ENCODE measurements at regions not wholly inside any gene's neighbourhood (a gene's known extent, or its start where the extent isn't known, plus 50 kb on each side); places are given as distances from the start of the nearest gene placed in this dataset.

DNA sequence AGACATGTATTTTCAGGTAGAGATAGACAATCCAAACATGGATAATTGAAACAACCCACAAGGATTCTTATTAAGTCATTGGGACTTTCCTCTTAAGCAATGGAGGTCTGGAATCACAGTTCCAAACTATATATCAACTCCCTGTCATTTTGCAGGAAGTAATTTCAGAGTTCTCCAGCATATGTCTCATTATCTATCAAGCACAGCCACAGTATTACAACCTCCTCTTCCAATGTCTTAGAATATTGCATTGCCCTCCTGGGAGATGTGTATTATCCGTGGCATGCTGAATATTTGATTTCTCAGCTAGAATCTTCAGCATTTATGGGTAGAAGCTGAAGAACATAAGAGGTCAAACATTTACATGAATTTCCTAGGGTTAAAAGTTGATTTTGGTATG, 1255.8 kb downstream of the SORCS1 start:
- Histone ChIP-seq H3K9me3 (replicated peaks; ENCODE audit: insufficient read depth, low read length) (no peaks in the 10 kb centered on the region), H3K4me3 (ENCODE audit: low read length) (no peak overlapping the region)

DNA sequence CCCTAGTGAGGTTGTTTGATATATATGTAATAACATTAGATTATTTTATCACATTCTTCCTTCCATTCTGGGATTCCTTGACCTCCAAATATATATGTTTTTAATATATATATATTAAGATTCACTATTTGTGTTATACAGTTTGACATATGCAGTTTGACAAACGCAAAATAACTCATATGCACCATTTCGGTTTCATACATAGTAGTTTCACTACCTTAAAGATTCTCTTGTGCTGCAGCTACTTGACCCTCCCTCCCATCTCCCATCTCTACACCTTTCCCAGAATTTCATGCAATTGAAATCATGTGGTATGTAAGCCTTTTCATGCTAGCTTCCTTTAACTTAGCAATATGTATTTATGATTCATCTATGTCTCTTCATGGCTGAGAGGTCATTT, 1244.4 kb downstream of the SORCS3 start:
- Histone ChIP-seq H3K27me3 (replicated peaks; ENCODE audit: insufficient read depth, low read length) (no peaks in the 10 kb centered on the region), H4K20me1 (ENCODE audit: insufficient read depth, low read length) (no peaks in the 10 kb centered on the region), H3K9me2 (replicated peaks; ENCODE audit: insufficient read depth, low read length) (no peaks in the 10 kb centered on the region), H3K4me3 (ENCODE audit: low read length) (no peak overlapping the region), H3K9ac (ENCODE audit: low read length) (no peak overlapping the region), H3K27ac (ENCODE audit: low read length) (no peak overlapping the region), H3K36me3 (replicated peaks; ENCODE audit: insufficient read depth, low read length) (no peaks in the 10 kb centered on the region), H3K4me1 (ENCODE audit: low read length) (no peaks in the 10 kb centered on the region), H3K4me2 (ENCODE audit: low read depth, low read length) (no peak overlapping the region), H3K9me3 (replicated peaks; ENCODE audit: insufficient read depth, low read length) (no peaks in the 10 kb centered on the region), H2AFZ (ENCODE audit: low read length) (no peak overlapping the region), H3F3A (ENCODE audit: insufficient read depth, low read length) (no peaks in the 10 kb centered on the region), H3K79me2 (ENCODE audit: low read length) (no peaks in the 10 kb centered on the region)
- no peak for DNase-seq
- TF ChIP-seq, protein P1, sequence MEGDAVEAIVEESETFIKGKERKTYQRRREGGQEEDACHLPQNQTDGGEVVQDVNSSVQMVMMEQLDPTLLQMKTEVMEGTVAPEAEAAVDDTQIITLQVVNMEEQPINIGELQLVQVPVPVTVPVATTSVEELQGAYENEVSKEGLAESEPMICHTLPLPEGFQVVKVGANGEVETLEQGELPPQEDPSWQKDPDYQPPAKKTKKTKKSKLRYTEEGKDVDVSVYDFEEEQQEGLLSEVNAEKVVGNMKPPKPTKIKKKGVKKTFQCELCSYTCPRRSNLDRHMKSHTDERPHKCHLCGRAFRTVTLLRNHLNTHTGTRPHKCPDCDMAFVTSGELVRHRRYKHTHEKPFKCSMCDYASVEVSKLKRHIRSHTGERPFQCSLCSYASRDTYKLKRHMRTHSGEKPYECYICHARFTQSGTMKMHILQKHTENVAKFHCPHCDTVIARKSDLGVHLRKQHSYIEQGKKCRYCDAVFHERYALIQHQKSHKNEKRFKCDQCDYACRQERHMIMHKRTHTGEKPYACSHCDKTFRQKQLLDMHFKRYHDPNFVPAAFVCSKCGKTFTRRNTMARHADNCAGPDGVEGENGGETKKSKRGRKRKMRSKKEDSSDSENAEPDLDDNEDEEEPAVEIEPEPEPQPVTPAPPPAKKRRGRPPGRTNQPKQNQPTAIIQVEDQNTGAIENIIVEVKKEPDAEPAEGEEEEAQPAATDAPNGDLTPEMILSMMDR (IDR thresholded peaks at IDR 0.05; ENCODE audit: low read length): no peak
- no peak for TF ChIP-seq EZH2phosphoT487 (IDR thresholded peaks at IDR 0.05; ENCODE audit: low read length)
- no peak for TF ChIP-seq EZH2 (optimal IDR thresholded peaks at IDR 0.05; ENCODE audit: low read depth, low read length)

More for the DNA sequence above, 1255.8 kb downstream of the SORCS1 start:
- Histone ChIP-seq H3K9me2 (replicated peaks; ENCODE audit: insufficient read depth, low read length) (no peaks in the 10 kb centered on the region), H3K36me3 (replicated peaks; ENCODE audit: insufficient read depth, low read length) (no peaks in the 10 kb centered on the region), H3K27ac (ENCODE audit: low read length) (no peak overlapping the region), H3F3A (ENCODE audit: insufficient read depth, low read length) (no peaks in the 10 kb centered on the region), H3K27me3 (replicated peaks; ENCODE audit: insufficient read depth, low read length) (no peaks in the 10 kb centered on the region), H2AFZ (ENCODE audit: low read length) (no peak overlapping the region), H3K4me1 (ENCODE audit: low read length) (no peaks in the 10 kb centered on the region), H3K79me2 (ENCODE audit: low read length) (no peaks in the 10 kb centered on the region), H3K4me2 (ENCODE audit: low read depth, low read length) (no peak overlapping the region), H3K9ac (ENCODE audit: low read length) (no peak overlapping the region), H4K20me1 (ENCODE audit: insufficient read depth, low read length) (no peaks in the 10 kb centered on the region)
- TF ChIP-seq EZH2 (optimal IDR thresholded peaks at IDR 0.05; ENCODE audit: low read depth, low read length): no peak
- TF ChIP-seq, protein P1 (IDR thresholded peaks at IDR 0.05; ENCODE audit: low read length): no peak
- TF ChIP-seq EZH2phosphoT487 (IDR thresholded peaks at IDR 0.05; ENCODE audit: low read length): no peak
- DNase-seq: no peak

DNA sequence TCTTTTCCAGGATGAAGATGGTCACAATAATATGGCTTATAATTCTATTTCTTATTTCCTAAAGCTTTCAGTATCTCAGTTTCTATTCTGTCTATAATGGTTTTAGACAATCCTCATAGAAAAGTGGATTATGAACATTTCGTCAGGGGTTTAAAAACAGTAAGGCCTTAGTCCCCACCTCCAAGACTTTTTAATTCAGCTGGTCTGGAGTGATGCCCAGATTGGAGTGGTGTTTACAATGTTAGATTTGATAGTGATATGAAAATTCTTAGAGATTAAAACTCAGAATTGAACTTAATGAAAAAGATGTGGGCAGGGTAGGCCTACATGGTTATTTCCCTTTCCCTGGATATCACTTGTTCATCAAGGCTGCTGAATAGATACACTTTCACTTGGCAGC, 1238.3 kb downstream of the SORCS3 start:
- Histone ChIP-seq H2AFZ (ENCODE audit: low read length) (no peak overlapping the region), H3K27ac (ENCODE audit: low read length) (no peak overlapping the region), H3K4me3 (ENCODE audit: low read length) (no peak overlapping the region), H3K9ac (ENCODE audit: low read length) (no peak overlapping the region), H3K79me2 (ENCODE audit: low read length) (no peaks in the 10 kb centered on the region), H3K4me2 (ENCODE audit: low read depth, low read length) (no peak overlapping the region), H3K4me1 (ENCODE audit: low read length) (no peaks in the 10 kb centered on the region), H4K20me1 (ENCODE audit: insufficient read depth, low read length) (no peaks in the 10 kb centered on the region), H3K27me3 (replicated peaks; ENCODE audit: insufficient read depth, low read length) (no peaks in the 10 kb centered on the region), H3K9me2 (replicated peaks; ENCODE audit: insufficient read depth, low read length) (no peaks in the 10 kb centered on the region), H3F3A (ENCODE audit: insufficient read depth, low read length) (no peaks in the 10 kb centered on the region), H3K9me3 (replicated peaks; ENCODE audit: insufficient read depth, low read length) (no peaks in the 10 kb centered on the region), H3K36me3 (replicated peaks; ENCODE audit: insufficient read depth, low read length) (no peaks in the 10 kb centered on the region)
- DNase-seq: no peak
- no peak for TF ChIP-seq EZH2 (optimal IDR thresholded peaks at IDR 0.05; ENCODE audit: low read depth, low read length)
- TF ChIP-seq EZH2phosphoT487 (IDR thresholded peaks at IDR 0.05; ENCODE audit: low read length): no peak
- TF ChIP-seq, protein P1 (IDR thresholded peaks at IDR 0.05; ENCODE audit: low read length): no peak

Measured in MM.1S (cell line).